Neural progenitor cell (in vitro differentiated cells): ENCODE measurements at regions not wholly inside any gene's neighbourhood (a gene's known extent, or its start where the extent isn't known, plus 50 kb on each side); places are given as distances from the start of the nearest gene placed in this dataset.

Source experiments
- DNase-seq: peaks from one replicate; pipeline ENCODE4 v3.0.0-alpha.2; 2016; ENCODE audit warnings: low spot score
- H2AFZ ChIP-seq: fragments of 200-600 bp; sonication (generic); replicated peaks from 2 replicates; pipeline ENCODE4 v1.6.1; 2016; ENCODE audit warnings: antibody characterized with exemption
- H3F3A ChIP-seq: fragments of 200-600 bp; sonication (generic); 2 replicates; pipeline ENCODE4 v1.6.1; 2016; ENCODE audit warnings: antibody characterized with exemption, low read depth
- H3K27ac ChIP-seq: fragments of 200-600 bp; sonication (generic); 2 replicates; pipeline ENCODE4 v1.5.1; 2016; ENCODE audit warnings: mild to moderate bottlenecking
- H3K27me3 ChIP-seq: fragments of 200-600 bp; sonication (generic); 2 replicates; pipeline ENCODE4 v1.6.1; 2016; ENCODE audit warnings: mild to moderate bottlenecking, moderate library complexity
- H3K36me3 ChIP-seq: fragments of 200-600 bp; sonication (generic); 2 replicates; pipeline ENCODE4 v1.5.1; 2016
- H3K4me1 ChIP-seq: fragments of 200-600 bp; sonication (generic); 2 replicates; pipeline ENCODE4 v1.6.1; 2016; ENCODE audit warnings: mixed run types
- H3K4me2 ChIP-seq: fragments of 200-600 bp; sonication (generic); 2 replicates; pipeline ENCODE4 v1.6.1; 2016
- H3K4me3 ChIP-seq: fragments of 200-600 bp; sonication (generic); 2 replicates; pipeline ENCODE4 v1.5.1; 2016
- H3K79me2 ChIP-seq: fragments of 200-600 bp; sonication (generic); 2 replicates; pipeline ENCODE4 v1.6.1; 2016; ENCODE audit warnings: low read depth
- H3K9ac ChIP-seq: fragments of 200-600 bp; sonication (generic); 2 replicates; pipeline ENCODE4 v1.6.1; 2016
- H3K9me3 ChIP-seq: fragments of 200-600 bp; sonication (generic); 2 replicates; pipeline ENCODE4 v1.5.1; 2016; ENCODE audit warnings: low read depth
- H4K20me1 ChIP-seq: fragments of 200-600 bp; sonication (generic); 2 replicates; pipeline ENCODE4 v1.6.1; 2016; ENCODE audit warnings: low read depth
- H3K27ac Mint-ChIP-seq: 3 replicates; pipeline ENCODE4 v1.8.0; 2021; ENCODE audit warnings: mixed read lengths
- H3K27me3 Mint-ChIP-seq: 2 replicates; pipeline ENCODE4 v1.8.0; 2022; ENCODE audit warnings: low read depth, mild to moderate bottlenecking, inconsistent platforms, moderate library complexity, mixed read lengths; ENCODE audit not compliant: insufficient read depth
- H3K36me3 Mint-ChIP-seq: 3 replicates; pipeline ENCODE4 v1.8.0; 2021; ENCODE audit warnings: mixed read lengths
- H3K4me1 Mint-ChIP-seq: 3 replicates; pipeline ENCODE4 v1.8.0; 2021; ENCODE audit warnings: mixed read lengths
- H3K4me3 Mint-ChIP-seq: 3 replicates; pipeline ENCODE4 v1.8.0; 2021; ENCODE audit warnings: mild to moderate bottlenecking, moderate library complexity, mixed read lengths
- H3K9me3 Mint-ChIP-seq: 3 replicates; pipeline ENCODE4 v1.8.0; 2020; ENCODE audit warnings: mixed read lengths
- CTCF ChIP-seq: fragments of 200-600 bp; sonication (generic); IDR thresholded peaks from 2 replicates; pipeline ENCODE4 v1.5.1; 2017; ENCODE audit warnings: antibody characterized with exemption, mild to moderate bottlenecking
- EZH2 ChIP-seq: fragments of 200-600 bp; sonication (generic); IDR thresholded peaks from 2 replicates; pipeline ENCODE4 v1.6.1; 2017; ENCODE audit warnings: antibody characterized with exemption, mild to moderate bottlenecking, moderate library complexity
- EZH2phosphoT487 ChIP-seq: fragments of 200-600 bp; sonication (generic); IDR thresholded peaks from 2 replicates; pipeline ENCODE4 v1.6.1; 2017; ENCODE audit warnings: antibody characterized with exemption

- Mint-ChIP-seq H3K27ac (no peak overlapping the region), H3K27me3 (peaks cover 2% of the 10 kb centered on the region), H3K4me3 (no peak overlapping the region), H3K4me1 (peaks cover 17% of the 10 kb centered on the region), H3K9me3 (no peaks in the 10 kb centered on the region), H3K36me3 (no peaks in the 10 kb centered on the region)
- Histone ChIP-seq H3F3A (peaks cover 6% of the 10 kb centered on the region), H3K9me3 (no peaks in the 10 kb centered on the region), H3K4me1 (no peaks in the 10 kb centered on the region), H2AFZ (no peak overlapping the region), H3K9ac (no peak overlapping the region), H3K36me3 (no peaks in the 10 kb centered on the region), H3K4me2 (no peak overlapping the region), H3K27ac (no peak overlapping the region), H3K79me2 (no peaks in the 10 kb centered on the region), H4K20me1 (no peaks in the 10 kb centered on the region), H3K27me3 (no peaks in the 10 kb centered on the region), H3K4me3 (no peak overlapping the region)
- no peak for TF ChIP-seq EZH2phosphoT487
- no peak for TF ChIP-seq CTCF
- no peak for TF ChIP-seq EZH2
- DNase-seq, result no peak
Measured at GRCh38 chr9:89878003-89878411, 273.2 kb downstream of the GADD45G start.

- Histone ChIP-seq H4K20me1 (no peaks in the 10 kb centered on the region), H3K36me3 (no peaks in the 10 kb centered on the region), H3K9me3 (no peaks in the 10 kb centered on the region), H2AFZ (no peak overlapping the region), H3F3A (peaks cover 6% of the 10 kb centered on the region), H3K4me3 (no peak overlapping the region), H3K27me3 (no peaks in the 10 kb centered on the region), H3K4me1 (no peaks in the 10 kb centered on the region), H3K79me2 (no peaks in the 10 kb centered on the region), H3K4me2 (no peak overlapping the region), H3K9ac (no peak overlapping the region), H3K27ac (no peak overlapping the region)
- TF ChIP-seq CTCF (no peak), EZH2 (no peak), EZH2phosphoT487 (no peak)
- H3K4me3 Mint-ChIP-seq, result no peak overlapping the region
- no peak overlapping the region for H3K27ac Mint-ChIP-seq
- no peak for DNase-seq
- peaks cover 17% of the 10 kb centered on the region for H3K4me1 Mint-ChIP-seq
- peaks cover 2% of the 10 kb centered on the region for H3K27me3 Mint-ChIP-seq
- no peaks in the 10 kb centered on the region for H3K36me3 Mint-ChIP-seq
- H3K9me3 Mint-ChIP-seq, result no peaks in the 10 kb centered on the region
Measured at GRCh38 chr9:89878687-89879086, 273.9 kb downstream of the GADD45G start.

GRCh38 chr9:89879276-89879675, 274.5 kb downstream of the GADD45G start:
- no peak for TF ChIP-seq EZH2phosphoT487
- no peak for TF ChIP-seq EZH2
- no peak for TF ChIP-seq CTCF
- Mint-ChIP-seq H3K27ac (no peak overlapping the region), H3K4me3 (no peak overlapping the region), H3K27me3 (no peaks in the 10 kb centered on the region), H3K4me1 (peaks cover 17% of the 10 kb centered on the region), H3K9me3 (no peaks in the 10 kb centered on the region), H3K36me3 (no peaks in the 10 kb centered on the region)
- no peaks in the 10 kb centered on the region for H3K4me1 ChIP-seq
- no peaks in the 10 kb centered on the region for H3K79me2 ChIP-seq
- H2AFZ ChIP-seq, result no peak overlapping the region
- no peak overlapping the region for H3K27ac ChIP-seq
- no peaks in the 10 kb centered on the region for H3K9me3 ChIP-seq
- H3K27me3 ChIP-seq, result no peaks in the 10 kb centered on the region
- H3K4me2 ChIP-seq, result no peak overlapping the region
- no peak for DNase-seq
- H3K9ac ChIP-seq, result no peak overlapping the region
- H3K36me3 ChIP-seq, result no peaks in the 10 kb centered on the region
- no peak overlapping the region for H3K4me3 ChIP-seq
- H4K20me1 ChIP-seq, result no peaks in the 10 kb centered on the region
- peaks cover 6% of the 10 kb centered on the region for H3F3A ChIP-seq

- Mint-ChIP-seq H3K9me3 (no peaks in the 10 kb centered on the region), H3K27ac (no peak overlapping the region), H3K4me3 (no peak overlapping the region), H3K36me3 (no peaks in the 10 kb centered on the region), H3K4me1 (peaks cover 12% of the 10 kb centered on the region), H3K27me3 (peaks cover under 1% of the 10 kb centered on the region)
- Histone ChIP-seq H3K36me3 (no peaks in the 10 kb centered on the region), H3K4me3 (no peak overlapping the region), H3K79me2 (no peaks in the 10 kb centered on the region), H3K9me3 (no peaks in the 10 kb centered on the region), H3K4me2 (no peak overlapping the region), H3F3A (peaks cover 6% of the 10 kb centered on the region), H3K4me1 (no peaks in the 10 kb centered on the region), H2AFZ (no peak overlapping the region), H3K9ac (no peak overlapping the region), H4K20me1 (no peaks in the 10 kb centered on the region), H3K27ac (no peak overlapping the region), H3K27me3 (no peaks in the 10 kb centered on the region)
- DNase-seq, result no peak
- TF ChIP-seq EZH2 (no peak), EZH2phosphoT487 (no peak), CTCF (no peak)
Measured at GRCh38 chr9:89879701-89880100, 274.9 kb downstream of the GADD45G start.
